HFFc6 (cell line): ENCODE measurements at regions not wholly inside any gene's neighbourhood (a gene's known extent, or its start where the extent isn't known, plus 50 kb on each side); places are given as distances from the start of the nearest gene placed in this dataset.

Experiments
- DNase-seq: peaks from one replicate; pipeline ENCODE4 v3.0.0-alpha.2; 2018
- H3K27ac Mint-ChIP-seq: 2 replicates; pipeline ENCODE4 v1.8.0; 2020; ENCODE audit warnings: mild to moderate bottlenecking, mixed read lengths
- H3K27me3 Mint-ChIP-seq: 2 replicates; pipeline ENCODE4 v1.8.0; 2021; ENCODE audit warnings: mild to moderate bottlenecking, moderate library complexity, mixed read lengths; ENCODE audit not compliant: insufficient read depth
- H3K36me3 Mint-ChIP-seq: 2 replicates; pipeline ENCODE4 v1.8.0; 2021; ENCODE audit warnings: low read depth, mixed read lengths
- H3K4me1 Mint-ChIP-seq: 2 replicates; pipeline ENCODE4 v1.8.0; 2020; ENCODE audit warnings: low read depth, mixed read lengths
- H3K4me3 Mint-ChIP-seq: 2 replicates; pipeline ENCODE4 v1.8.0; 2020; ENCODE audit warnings: mild to moderate bottlenecking, moderate library complexity, mixed read lengths
- H3K9me3 Mint-ChIP-seq: 2 replicates; pipeline ENCODE4 v1.8.0; 2020; ENCODE audit warnings: mild to moderate bottlenecking, mixed read lengths
- CTCF ChIP-seq: fragments of 200-600 bp; sonication (generic); IDR thresholded peaks from 2 replicates; pipeline ENCODE4 v1.5.0; 2021; ENCODE audit warnings: antibody characterized with exemption, mild to moderate bottlenecking

- no peak for TF ChIP-seq CTCF
- no peaks in the 10 kb centered on the region for H3K36me3 Mint-ChIP-seq
- H3K4me1 Mint-ChIP-seq: peaks cover 21% of the 10 kb centered on the region
- no peaks in the 10 kb centered on the region for H3K9me3 Mint-ChIP-seq
- DNase-seq: no peak
- no peak overlapping the region for H3K4me3 Mint-ChIP-seq
- H3K27me3 Mint-ChIP-seq: peaks cover 35% of the 10 kb centered on the region
- no peak overlapping the region for H3K27ac Mint-ChIP-seq
These were observed 96.0 kb downstream of the GTPBP8 start for GRCh38 chr3:113086560-113087461.

- peaks cover 21% of the 10 kb centered on the region for H3K4me1 Mint-ChIP-seq
- no peaks in the 10 kb centered on the region for H3K36me3 Mint-ChIP-seq
- H3K9me3 Mint-ChIP-seq: no peaks in the 10 kb centered on the region
- no peak overlapping the region for H3K4me3 Mint-ChIP-seq
- H3K27me3 Mint-ChIP-seq: peaks cover 35% of the 10 kb centered on the region
- TF ChIP-seq CTCF: no peak
- no peak overlapping the region for H3K27ac Mint-ChIP-seq
- DNase-seq: no peak
These were observed 97.8 kb downstream of the GTPBP8 start for GRCh38 chr3:113088616-113089015.

- Mint-ChIP-seq H3K4me3 (no peak overlapping the region), H3K27ac (no peak overlapping the region), H3K36me3 (no peaks in the 10 kb centered on the region), H3K27me3 (peaks cover 37% of the 10 kb centered on the region), H3K4me1 (no peaks in the 10 kb centered on the region), H3K9me3 (no peaks in the 10 kb centered on the region)
- no peak for DNase-seq
- TF ChIP-seq CTCF: no peak
These were observed 100.6 kb downstream of the GTPBP8 start for GRCh38 chr3:113091417-113091816.

GRCh38 chr3:113092746-113093145, 102.0 kb downstream of the GTPBP8 start:
- Mint-ChIP-seq H3K4me3 (no peak overlapping the region), H3K36me3 (no peaks in the 10 kb centered on the region), H3K9me3 (no peaks in the 10 kb centered on the region), H3K27me3 (peaks cover 27% of the 10 kb centered on the region), H3K27ac (no peak overlapping the region), H3K4me1 (peaks cover 8% of the 10 kb centered on the region)
- DNase-seq: no peak
- no peak for TF ChIP-seq CTCF

GRCh38 chr3:113094337-113095221, 103.8 kb downstream of the GTPBP8 start:
- Mint-ChIP-seq H3K4me3 (no peak overlapping the region), H3K4me1 (peaks cover 25% of the 10 kb centered on the region), H3K36me3 (no peaks in the 10 kb centered on the region), H3K27me3 (peaks cover 14% of the 10 kb centered on the region), H3K27ac (no peak overlapping the region), H3K9me3 (no peaks in the 10 kb centered on the region)
- TF ChIP-seq CTCF: no peak
- no peak for DNase-seq
